HEK293 (cell line): ENCODE measurements at regions not wholly inside any gene's neighbourhood (a gene's known extent, or its start where the extent isn't known, plus 50 kb on each side); places are given as distances from the start of the nearest gene placed in this dataset.

ENCODE experiments used
- CTCF ChIA-PET: fragments of 350-600 bp; formaldehyde crosslinking; extraction: SDS; loops from one replicate; lab custom pipeline; 2021; ENCODE audit warnings: antibody characterized with exemption; lab: Yijun Ruan, JAX
- POLR2A ChIA-PET: fragments of 300-600 bp; formaldehyde crosslinking; extraction: SDS; loops from one replicate; lab custom pipeline; 2020; ENCODE audit warnings: antibody characterized with exemption, inconsistent platforms; lab: Yijun Ruan, JAX
- H3K27ac ChIP-seq: fragments of 200-500 bp; sonication (Bioruptor generic); 2 replicates; pipeline ENCODE4 v1.5.1; 2014; ENCODE audit warnings: low read depth, low read length, control low read depth, inconsistent platforms; ENCODE audit errors: extremely low read depth
- H3K36me3 ChIP-seq, 2 experiments: fragments of 200-500 bp in 1 of 2; sonication (Bioruptor generic) in 1 of 2; 1 replicate in 1 of 2; 2 replicates in 1 of 2; pipeline ENCODE4 v1.5.1; 2014 to 2017; ENCODE audit warnings: inconsistent platforms in 2 of 2, low read length in 2 of 2; ENCODE audit not compliant: control insufficient read depth in 2 of 2, insufficient read depth in 1 of 2
- H3K4me1 ChIP-seq: fragments of 200-500 bp; sonication (Bioruptor generic); 2 replicates; pipeline ENCODE4 v1.5.1; 2014; ENCODE audit warnings: mild to moderate bottlenecking, low read length, inconsistent platforms; ENCODE audit not compliant: control insufficient read depth, insufficient read depth
- H3K4me3 ChIP-seq: 2 replicates; pipeline ENCODE4 v1.5.1; 2011; ENCODE audit warnings: low read depth, mild to moderate bottlenecking, control low read depth, low read length, moderate library complexity
- H3K9me3 ChIP-seq: fragments of 200-500 bp; sonication (Bioruptor generic); 2 replicates; pipeline ENCODE4 v1.5.1; 2014; ENCODE audit warnings: low read depth, low read length, inconsistent platforms; ENCODE audit not compliant: control insufficient read depth, insufficient read depth
- BCL6B ChIP-seq: fragments of 450-650 bp; formaldehyde crosslinking; IDR thresholded peaks from 2 replicates; pipeline ENCODE4 v1.5.1; 2017; ENCODE audit warnings: missing biosample characterization, missing genetic modification characterization
- INSM2 ChIP-seq: fragments of 450-650 bp; formaldehyde crosslinking; IDR thresholded peaks from 2 replicates; pipeline ENCODE4 v1.5.1; 2016; ENCODE audit warnings: missing biosample characterization, missing genetic modification characterization
- KLF9 ChIP-seq: fragments of 450-650 bp; formaldehyde crosslinking; IDR thresholded peaks from 2 replicates; pipeline ENCODE4 v1.5.1; 2016; ENCODE audit warnings: missing biosample characterization, missing genetic modification characterization, low read depth
- PRDM10 ChIP-seq: fragments of 450-650 bp; formaldehyde crosslinking; IDR thresholded peaks from 2 replicates; pipeline ENCODE4 v1.5.1; 2016; ENCODE audit warnings: missing biosample characterization, missing genetic modification characterization
- TRIM28 ChIP-seq: IDR thresholded peaks from 2 replicates; pipeline ENCODE4 v1.6.1; 2011; ENCODE audit warnings: low read length, control low read depth, borderline replicate concordance
- TSHZ1 ChIP-seq: fragments of 450-650 bp; formaldehyde crosslinking; IDR thresholded peaks from 2 replicates; pipeline ENCODE4 v1.5.1; 2016; ENCODE audit warnings: missing biosample characterization, missing genetic modification characterization, borderline replicate concordance
- YY1 ChIP-seq: fragments of 450-650 bp; formaldehyde crosslinking; IDR thresholded peaks from 2 replicates; pipeline ENCODE4 v1.5.1; 2018; ENCODE audit warnings: missing biosample characterization, missing genetic modification characterization
- ZBTB20 ChIP-seq: fragments of 450-650 bp; formaldehyde crosslinking; IDR thresholded peaks from 2 replicates; pipeline ENCODE4 v1.5.1; 2016; ENCODE audit warnings: missing biosample characterization, missing genetic modification characterization
- ZBTB26 ChIP-seq: fragments of 450-650 bp; formaldehyde crosslinking; optimal IDR thresholded peaks from 2 replicates; pipeline ENCODE3; 2016; ENCODE audit warnings: missing biosample characterization, mild to moderate bottlenecking, missing genetic modification characterization
- ZFHX2 ChIP-seq: fragments of 450-650 bp; formaldehyde crosslinking; conservative IDR thresholded peaks from 2 replicates; pipeline ENCODE4 v1.5.1; 2016; ENCODE audit warnings: missing biosample characterization, missing genetic modification characterization
- ZNF10 ChIP-seq: fragments of 450-650 bp; formaldehyde crosslinking; IDR thresholded peaks from 2 replicates; pipeline ENCODE4 v1.5.1; 2017; ENCODE audit warnings: missing biosample characterization, missing genetic modification characterization
- ZNF146 ChIP-seq: fragments of 450-650 bp; formaldehyde crosslinking; IDR thresholded peaks from 2 replicates; pipeline ENCODE4 v1.5.1; 2016; ENCODE audit warnings: missing biosample characterization, missing genetic modification characterization
- ZNF169 ChIP-seq: fragments of 450-650 bp; formaldehyde crosslinking; IDR thresholded peaks from 2 replicates; pipeline ENCODE4 v1.5.1; 2016; ENCODE audit warnings: missing biosample characterization, missing genetic modification characterization
- ZNF223 ChIP-seq: fragments of 450-650 bp; formaldehyde crosslinking; IDR thresholded peaks from 2 replicates; pipeline ENCODE4 v1.5.1; 2016; ENCODE audit warnings: missing biosample characterization, missing genetic modification characterization
- ZNF292 ChIP-seq: fragments of 450-650 bp; formaldehyde crosslinking; IDR thresholded peaks from 2 replicates; pipeline ENCODE4 v1.5.1; 2016; ENCODE audit warnings: low read depth, missing biosample characterization, missing genetic modification characterization, borderline replicate concordance
- ZNF341 ChIP-seq: fragments of 450-650 bp; formaldehyde crosslinking; IDR thresholded peaks from 2 replicates; pipeline ENCODE4; 2016; ENCODE audit warnings: low read depth, missing biosample characterization, missing genetic modification characterization

- no peak overlapping the region for H3K27ac ChIP-seq
- no peaks in the 10 kb centered on the region for H3K36me3 ChIP-seq
- CTCF ChIA-PET, result no interaction called here
- H3K4me1 ChIP-seq, result no peaks in the 10 kb centered on the region
- no peaks in the 10 kb centered on the region for H3K9me3 ChIP-seq
- POLR2A ChIA-PET, result no interaction called here
- no peak overlapping the region for H3K4me3 ChIP-seq
- TF ChIP-seq ZNF292 (tag by site-specific recombination), result no peak
- no peak for TF ChIP-seq ZNF146 (tag by site-specific recombination)
- no peak for TF ChIP-seq ZNF10 (tag by site-specific recombination)
- TF ChIP-seq ZBTB26 (tag by site-specific recombination), result peak; percentile 34
Observed at GRCh38 chr18:77526962-77527361, 277.3 kb downstream of the GALR1 start.

GRCh38 chr18:77528872-77529271 lies 279.2 kb downstream of the GALR1 start:
- TF ChIP-seq ZBTB20 (tag by site-specific recombination), result no peak
- no peak for TF ChIP-seq INSM2
- TF ChIP-seq ZFHX2, result no peak
- Histone ChIP-seq H3K36me3 (no peaks in the 10 kb centered on the region), H3K9me3 (no peaks in the 10 kb centered on the region), H3K27ac (no peak overlapping the region), H3K4me1 (no peaks in the 10 kb centered on the region), H3K4me3 (no peak overlapping the region)
- ChIA-PET CTCF (no interaction called here), POLR2A (no interaction called here)

GRCh38 chr18:77529492-77530176 lies 280.0 kb downstream of the GALR1 start:
- no peak overlapping the region for H3K4me3 ChIP-seq
- POLR2A ChIA-PET, result no interaction called here
- no peaks in the 10 kb centered on the region for H3K4me1 ChIP-seq
- H3K36me3 ChIP-seq, result no peaks in the 10 kb centered on the region
- TF ChIP-seq TSHZ1 (tag by site-specific recombination), result no peak
- no peak for TF ChIP-seq TRIM28
- H3K9me3 ChIP-seq, result no peaks in the 10 kb centered on the region
- CTCF ChIA-PET, result no interaction called here
- no peak overlapping the region for H3K27ac ChIP-seq

GRCh38 chr18:77530732-77531131 lies 281.1 kb downstream of the GALR1 start:
- no peak overlapping the region for H3K27ac ChIP-seq
- H3K36me3 ChIP-seq, result no peaks in the 10 kb centered on the region
- no peaks in the 10 kb centered on the region for H3K4me1 ChIP-seq
- ChIA-PET POLR2A (no interaction called here), CTCF (no interaction called here)
- H3K4me3 ChIP-seq, result no peak overlapping the region
- no peaks in the 10 kb centered on the region for H3K9me3 ChIP-seq
- TF ChIP-seq BCL6B (no peak), KLF9 (tag by site-specific recombination) (no peak), YY1 (no peak), ZNF169 (tag by site-specific recombination) (no peak), ZNF223 (tag by site-specific recombination) (no peak), PRDM10 (tag by site-specific recombination) (no peak), ZNF341 (no peak)
